ENCODE measurements at regions not wholly inside any gene's neighbourhood (a gene's known extent, or its start where the extent isn't known, plus 50 kb on each side); places are given as distances from the start of the nearest gene placed in this dataset.

- no peak for DNase-seq (ENCODE audit: low spot score)
- Mint-ChIP-seq H3K36me3 (no peaks in the 10 kb centered on the region), H3K4me3 (no peak overlapping the region), H3K4me1 (no peaks in the 10 kb centered on the region), H3K27ac (no peak overlapping the region), H3K9me3 (no peaks in the 10 kb centered on the region), H3K27me3 (ENCODE audit: low read depth) (no peaks in the 10 kb centered on the region)
- ATAC-seq = peak; percentile 39
- CTCF ChIA-PET = interaction anchor here (2.1 kb wide), 1 partner anchor 252 kb away, joined by 5 read pairs; no protein-coding TSS in a partner anchor
- POLR2A ChIA-PET = no interaction called here
- TF ChIP-seq EMX1 (CRISPR knock-in tag; IDR thresholded peaks at IDR 0.05) (no peak), ZNF671 (CRISPR knock-in tag; IDR thresholded peaks at IDR 0.05) (no peak), FOXP4 (CRISPR knock-in tag; IDR thresholded peaks at IDR 0.05) (no peak), ATF6 (CRISPR knock-in tag; IDR thresholded peaks at IDR 0.05) (no peak), ZNF281 (CRISPR knock-in tag; IDR thresholded peaks at IDR 0.05) (no peak), ZNF512 (CRISPR knock-in tag; IDR thresholded peaks at IDR 0.05; ENCODE audit: borderline replicate concordance) (no peak), PREB (CRISPR knock-in tag; IDR thresholded peaks at IDR 0.05; ENCODE audit: borderline replicate concordance) (no peak), ATF1 (CRISPR knock-in tag; IDR thresholded peaks at IDR 0.05) (no peak), GTF2I (CRISPR knock-in tag; conservative IDR thresholded peaks at IDR 0.05) (no peak), ZNF423 (CRISPR knock-in tag; IDR thresholded peaks at IDR 0.05) (no peak), NR2C2 (CRISPR knock-in tag; IDR thresholded peaks at IDR 0.05) (no peak)
- TF ChIP-seq, protein P1, sequence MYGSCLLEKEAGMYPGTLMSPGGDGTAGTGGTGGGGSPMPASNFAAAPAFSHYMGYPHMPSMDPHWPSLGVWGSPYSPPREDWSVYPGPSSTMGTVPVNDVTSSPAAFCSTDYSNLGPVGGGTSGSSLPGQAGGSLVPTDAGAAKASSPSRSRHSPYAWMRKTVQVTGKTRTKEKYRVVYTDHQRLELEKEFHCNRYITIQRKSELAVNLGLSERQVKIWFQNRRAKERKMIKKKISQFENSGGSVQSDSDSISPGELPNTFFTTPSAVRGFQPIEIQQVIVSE (CRISPR knock-in tag; IDR thresholded peaks at IDR 0.05; ENCODE audit: borderline replicate concordance) = no peak
- TF ChIP-seq, protein P2, sequence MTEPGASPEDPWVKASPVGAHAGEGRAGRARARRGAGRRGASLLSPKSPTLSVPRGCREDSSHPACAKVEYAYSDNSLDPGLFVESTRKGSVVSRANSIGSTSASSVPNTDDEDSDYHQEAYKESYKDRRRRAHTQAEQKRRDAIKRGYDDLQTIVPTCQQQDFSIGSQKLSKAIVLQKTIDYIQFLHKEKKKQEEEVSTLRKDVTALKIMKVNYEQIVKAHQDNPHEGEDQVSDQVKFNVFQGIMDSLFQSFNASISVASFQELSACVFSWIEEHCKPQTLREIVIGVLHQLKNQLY (CRISPR knock-in tag; IDR thresholded peaks at IDR 0.05) = no peak
- TF ChIP-seq, protein P3, sequence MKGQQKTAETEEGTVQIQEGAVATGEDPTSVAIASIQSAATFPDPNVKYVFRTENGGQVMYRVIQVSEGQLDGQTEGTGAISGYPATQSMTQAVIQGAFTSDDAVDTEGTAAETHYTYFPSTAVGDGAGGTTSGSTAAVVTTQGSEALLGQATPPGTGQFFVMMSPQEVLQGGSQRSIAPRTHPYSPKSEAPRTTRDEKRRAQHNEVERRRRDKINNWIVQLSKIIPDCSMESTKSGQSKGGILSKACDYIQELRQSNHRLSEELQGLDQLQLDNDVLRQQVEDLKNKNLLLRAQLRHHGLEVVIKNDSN (CRISPR knock-in tag; IDR thresholded peaks at IDR 0.05) = no peak
- TF ChIP-seq, protein P4, sequence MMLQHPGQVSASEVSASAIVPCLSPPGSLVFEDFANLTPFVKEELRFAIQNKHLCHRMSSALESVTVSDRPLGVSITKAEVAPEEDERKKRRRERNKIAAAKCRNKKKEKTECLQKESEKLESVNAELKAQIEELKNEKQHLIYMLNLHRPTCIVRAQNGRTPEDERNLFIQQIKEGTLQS (CRISPR knock-in tag; conservative IDR thresholded peaks at IDR 0.05) = no peak
These were observed 316.6 kb upstream of the UBE2E2 start for GRCh38 chr3:22886439-22887068.

All from WTC11 (cell line).